SW480 (cell line): ENCODE measurements at regions not wholly inside any gene's neighbourhood (a gene's known extent, or its start where the extent isn't known, plus 50 kb on each side); places are given as distances from the start of the nearest gene placed in this dataset.

ENCODE experiments used
- DNase-seq: peaks from one replicate; pipeline ENCODE4 v3.0.0-alpha.2; 2016; ENCODE audit warnings: low spot score

- no peak for DNase-seq
These were observed 189.4 kb upstream of the CD96 start for GRCh38 chr3:111352585-111352984.

GRCh38 chr3:111359261-111360030 is 182.6 kb upstream of the CD96 start:
- no peak for DNase-seq

GRCh38 chr3:111362381-111363009 is 179.5 kb upstream of the CD96 start:
- no peak for DNase-seq

- DNase-seq = no peak
These were observed 175.5 kb upstream of the CD96 start for GRCh38 chr3:111366515-111366914.

GRCh38 chr3:111368056-111368455 is 173.9 kb upstream of the CD96 start:
- DNase-seq = no peak

- DNase-seq = no peak
These were observed 172.0 kb upstream of the CD96 start for GRCh38 chr3:111369958-111370357.

- DNase-seq = no peak
These were observed 168.8 kb upstream of the CD96 start for GRCh38 chr3:111373239-111373638.

GRCh38 chr3:111373861-111374260 is 168.1 kb upstream of the CD96 start:
- no peak for DNase-seq

GRCh38 chr3:111385971-111386495 is 156.0 kb upstream of the CD96 start:
- no peak for DNase-seq

- DNase-seq = no peak
These were observed 149.1 kb upstream of the CD96 start for GRCh38 chr3:111392894-111393398.

- no peak for DNase-seq
These were observed 129.3 kb upstream of the CD96 start for GRCh38 chr3:111412656-111413055.

- no peak for DNase-seq
These were observed 127.5 kb upstream of the CD96 start for GRCh38 chr3:111414531-111414930.

GRCh38 chr3:111415018-111415417 is 127.0 kb upstream of the CD96 start:
- DNase-seq = no peak

GRCh38 chr3:111418391-111418790 is 123.6 kb upstream of the CD96 start:
- DNase-seq = no peak

GRCh38 chr3:111428301-111428700 is 113.7 kb upstream of the CD96 start:
- DNase-seq = no peak

- peak; percentile 11 for DNase-seq
These were observed 106.9 kb upstream of the CD96 start for GRCh38 chr3:111434941-111435622.

GRCh38 chr3:111438283-111438682 is 103.7 kb upstream of the CD96 start:
- no peak for DNase-seq

- DNase-seq = no peak
These were observed 87.4 kb upstream of the CD96 start for GRCh38 chr3:111454551-111454950.

GRCh38 chr3:111465081-111465670 is 76.8 kb upstream of the CD96 start:
- DNase-seq = no peak

GRCh38 chr3:111470032-111470431 is 72.0 kb upstream of the CD96 start:
- DNase-seq = no peak

GRCh38 chr3:111471831-111472230 is 70.2 kb upstream of the CD96 start:
- no peak for DNase-seq

GRCh38 chr3:111472556-111472955 is 69.4 kb upstream of the CD96 start:
- DNase-seq = no peak
